GM19395 (cell line): ENCODE measurements at regions not wholly inside any gene's neighbourhood (a gene's known extent, or its start where the extent isn't known, plus 50 kb on each side); places are given as distances from the start of the nearest gene placed in this dataset.

ENCODE experiments used
- ATAC-seq: cut with Tn5 transposase; IDR thresholded peaks from one replicate; pipeline ENCODE4 v1.9.1; 2021; ENCODE audit warnings: mild to moderate bottlenecking, moderate library complexity; ENCODE audit not compliant: unreplicated experiment

GRCh38 chr2:15874854-15875804 is 65.2 kb upstream of the MYCN start:
- ATAC-seq = no peak

GRCh38 chr2:15875969-15876705 is 64.2 kb upstream of the MYCN start:
- no peak for ATAC-seq

- ATAC-seq = no peak
Observed at GRCh38 chr2:15880226-15881119, 59.9 kb upstream of the MYCN start.

GRCh38 chr2:15881120-15881433 is 59.3 kb upstream of the MYCN start:
- ATAC-seq = no peak

GRCh38 chr2:15881676-15882075 is 58.7 kb upstream of the MYCN start:
- ATAC-seq = no peak

- no peak for ATAC-seq
Observed at GRCh38 chr2:15882761-15883497, 57.4 kb upstream of the MYCN start.

- ATAC-seq = no peak
Observed at GRCh38 chr2:15883684-15884083, 56.7 kb upstream of the MYCN start.

- no peak for ATAC-seq
Observed at GRCh38 chr2:15884790-15885189, 55.6 kb upstream of the MYCN start.

GRCh38 chr2:15886231-15886630 is 54.1 kb upstream of the MYCN start:
- no peak for ATAC-seq

- ATAC-seq = no peak
Observed at GRCh38 chr2:15889442-15890123, 50.8 kb upstream of the MYCN start.

GRCh38 chr2:15890124-15890754 is 50.1 kb upstream of the MYCN start:
- ATAC-seq = no peak
